ENCODE measurements at regions not wholly inside any gene's neighbourhood (a gene's known extent, or its start where the extent isn't known, plus 50 kb on each side); places are given as distances from the start of the nearest gene placed in this dataset.

DNA sequence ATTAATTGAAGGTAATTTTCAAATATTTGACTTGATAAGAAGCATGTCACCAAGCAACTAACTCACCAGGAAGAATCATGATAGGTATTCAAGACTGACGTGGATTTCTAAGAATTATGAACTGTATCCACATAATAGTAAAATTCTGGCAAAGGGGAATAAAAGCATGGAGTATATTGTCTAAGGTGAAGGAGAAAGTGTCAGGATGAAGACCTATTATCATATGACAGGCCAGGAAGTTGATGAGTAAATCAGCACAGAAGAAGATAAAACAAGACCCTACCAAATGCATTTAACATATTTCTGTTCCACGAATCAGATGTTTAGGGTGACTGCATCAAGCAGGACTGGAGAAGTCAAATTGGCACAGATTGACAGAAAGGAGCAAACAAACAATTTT is 362.7 kb upstream of the MMS22L start:
- no peak overlapping the region for H3K4me3 ChIP-seq (replicated peaks; ENCODE audit: low read depth, low read length)
- no peak for DNase-seq (ENCODE audit: low read depth)
- TF ChIP-seq, protein P1, sequence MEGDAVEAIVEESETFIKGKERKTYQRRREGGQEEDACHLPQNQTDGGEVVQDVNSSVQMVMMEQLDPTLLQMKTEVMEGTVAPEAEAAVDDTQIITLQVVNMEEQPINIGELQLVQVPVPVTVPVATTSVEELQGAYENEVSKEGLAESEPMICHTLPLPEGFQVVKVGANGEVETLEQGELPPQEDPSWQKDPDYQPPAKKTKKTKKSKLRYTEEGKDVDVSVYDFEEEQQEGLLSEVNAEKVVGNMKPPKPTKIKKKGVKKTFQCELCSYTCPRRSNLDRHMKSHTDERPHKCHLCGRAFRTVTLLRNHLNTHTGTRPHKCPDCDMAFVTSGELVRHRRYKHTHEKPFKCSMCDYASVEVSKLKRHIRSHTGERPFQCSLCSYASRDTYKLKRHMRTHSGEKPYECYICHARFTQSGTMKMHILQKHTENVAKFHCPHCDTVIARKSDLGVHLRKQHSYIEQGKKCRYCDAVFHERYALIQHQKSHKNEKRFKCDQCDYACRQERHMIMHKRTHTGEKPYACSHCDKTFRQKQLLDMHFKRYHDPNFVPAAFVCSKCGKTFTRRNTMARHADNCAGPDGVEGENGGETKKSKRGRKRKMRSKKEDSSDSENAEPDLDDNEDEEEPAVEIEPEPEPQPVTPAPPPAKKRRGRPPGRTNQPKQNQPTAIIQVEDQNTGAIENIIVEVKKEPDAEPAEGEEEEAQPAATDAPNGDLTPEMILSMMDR (IDR thresholded peaks at IDR 0.05; ENCODE audit: low read length, missing control alignments) = no peak

DNA sequence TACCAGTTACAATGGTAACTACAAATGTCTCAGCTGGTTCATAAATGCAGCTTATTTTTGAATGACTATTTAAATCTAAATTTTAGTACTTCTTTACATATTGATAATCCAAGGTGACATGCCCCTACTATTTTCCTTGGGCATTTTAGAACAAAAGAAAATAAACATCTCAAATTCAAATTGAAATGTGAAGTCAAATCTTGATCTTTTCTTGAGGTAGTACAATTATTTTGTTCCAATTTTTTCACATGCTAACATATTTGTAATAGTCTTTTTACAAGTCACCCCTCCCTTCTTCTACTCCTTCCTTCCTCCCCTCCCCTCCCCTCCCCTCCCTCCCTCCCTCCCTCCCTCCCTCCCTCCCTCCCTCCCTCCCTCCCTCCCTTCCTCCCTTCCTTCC is 370.1 kb upstream of the MMS22L start:
- no peak for DNase-seq (ENCODE audit: low read depth)
- TF ChIP-seq, protein P1 (IDR thresholded peaks at IDR 0.05; ENCODE audit: low read length, missing control alignments) = no peak
- H3K4me3 ChIP-seq (replicated peaks; ENCODE audit: low read depth, low read length) = no peak overlapping the region

DNA sequence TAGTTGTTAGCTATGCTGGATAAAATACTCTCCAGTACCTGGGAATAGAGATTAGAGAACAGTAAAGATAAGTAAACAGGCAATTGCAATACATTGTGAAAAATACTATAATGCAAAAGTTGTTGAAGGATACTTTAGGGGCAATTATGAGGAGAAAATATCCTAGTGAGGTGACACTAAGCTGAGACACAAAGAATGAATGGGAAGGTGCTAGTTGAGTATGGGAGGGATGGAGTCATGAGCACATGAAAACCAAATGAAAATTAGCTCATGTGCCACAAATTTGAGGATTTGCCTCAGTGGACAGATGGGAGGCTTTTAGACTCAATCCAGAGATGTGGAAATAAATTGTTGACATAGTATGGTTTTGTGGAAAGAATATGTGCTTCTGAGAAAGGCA is 370.5 kb upstream of the MMS22L start:
- no peak for DNase-seq (ENCODE audit: low read depth)
- H3K4me3 ChIP-seq (replicated peaks; ENCODE audit: low read depth, low read length) = no peak overlapping the region
- TF ChIP-seq, protein P1 (IDR thresholded peaks at IDR 0.05; ENCODE audit: low read length, missing control alignments) = no peak

DNA sequence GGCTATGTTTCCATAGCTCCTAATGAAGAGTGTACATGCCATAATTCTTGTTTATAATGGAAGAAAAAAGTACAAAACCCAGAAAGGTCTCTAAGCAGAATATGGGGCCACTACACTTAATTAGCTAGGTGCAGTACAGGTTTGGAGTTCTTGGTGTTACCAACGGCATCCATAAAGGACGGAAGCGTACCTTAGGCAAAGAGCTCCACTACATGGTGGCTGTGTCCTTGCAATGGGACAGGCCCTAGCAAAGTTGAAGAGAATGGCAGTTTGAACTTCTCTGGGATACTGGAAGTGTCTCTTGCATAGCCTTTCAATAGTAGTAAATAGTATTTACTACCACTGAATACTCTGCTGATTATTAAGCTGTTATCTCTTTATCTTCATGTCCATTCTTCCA is 371.7 kb upstream of the MMS22L start:
- DNase-seq (ENCODE audit: low read depth) = no peak
- TF ChIP-seq, protein P1 (IDR thresholded peaks at IDR 0.05; ENCODE audit: low read length, missing control alignments) = no peak

DNA sequence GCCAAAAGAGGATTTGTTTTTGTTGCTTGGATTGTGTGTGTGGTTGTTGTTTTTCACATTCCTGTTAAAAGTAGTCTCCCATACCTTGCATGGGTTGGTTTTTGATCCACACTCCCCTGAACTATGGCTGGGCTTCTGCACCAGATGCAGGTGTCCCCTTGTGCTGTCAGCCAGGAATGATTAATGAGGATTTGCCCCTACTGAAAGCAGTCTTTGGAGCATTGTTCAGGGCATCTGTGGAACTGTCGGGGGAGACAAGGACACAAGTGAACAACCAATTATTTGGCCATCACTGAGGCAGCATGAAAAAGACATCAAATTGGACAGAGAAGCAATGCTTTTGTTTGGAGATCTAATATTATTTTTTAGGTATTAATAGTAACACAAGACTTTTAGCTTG is 373.2 kb upstream of the MMS22L start:
- H3K4me3 ChIP-seq (replicated peaks; ENCODE audit: low read depth, low read length) = no peak overlapping the region
- TF ChIP-seq, protein P1 (IDR thresholded peaks at IDR 0.05; ENCODE audit: low read length, missing control alignments) = no peak
- DNase-seq (ENCODE audit: low read depth) = no peak

More for the DNA sequence above, 371.7 kb upstream of the MMS22L start:
- no peak overlapping the region for H3K4me3 ChIP-seq (replicated peaks; ENCODE audit: low read depth, low read length)

DNA sequence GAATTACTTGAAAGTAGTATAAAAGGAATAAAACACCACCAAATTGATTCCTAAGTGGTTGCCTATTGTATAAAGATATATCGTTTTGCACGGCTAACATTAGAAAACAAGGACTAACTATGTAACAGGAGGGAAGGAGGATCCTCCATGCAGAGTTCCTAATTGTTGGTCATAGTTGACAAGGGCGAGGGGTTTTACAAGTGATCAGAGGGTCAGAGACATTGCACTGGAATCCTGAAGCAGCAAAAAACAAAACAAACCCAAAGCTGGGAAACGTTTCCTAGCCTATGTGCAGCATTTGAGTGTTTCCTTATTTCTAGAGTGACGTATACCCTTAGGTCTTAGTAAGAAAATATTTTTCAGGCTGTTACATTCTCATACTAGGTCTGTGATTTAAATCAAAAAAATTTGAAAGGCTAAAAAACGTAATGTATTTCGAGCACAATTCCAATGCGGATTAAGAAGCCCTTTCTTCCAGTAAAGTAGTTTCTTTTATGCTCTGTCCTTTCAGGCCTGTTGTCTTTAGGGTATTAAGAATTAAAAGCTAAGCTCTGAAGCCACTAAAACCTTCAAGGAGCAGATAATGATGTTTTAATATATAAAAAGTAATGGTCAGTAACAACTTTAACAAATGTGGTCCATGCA is 373.8 kb upstream of the MMS22L start:
- DNase-seq (ENCODE audit: low read depth) = no peak
- no peak overlapping the region for H3K4me3 ChIP-seq (replicated peaks; ENCODE audit: low read depth, low read length)
- TF ChIP-seq, protein P1 (IDR thresholded peaks at IDR 0.05; ENCODE audit: low read length, missing control alignments) = no peak

DNA sequence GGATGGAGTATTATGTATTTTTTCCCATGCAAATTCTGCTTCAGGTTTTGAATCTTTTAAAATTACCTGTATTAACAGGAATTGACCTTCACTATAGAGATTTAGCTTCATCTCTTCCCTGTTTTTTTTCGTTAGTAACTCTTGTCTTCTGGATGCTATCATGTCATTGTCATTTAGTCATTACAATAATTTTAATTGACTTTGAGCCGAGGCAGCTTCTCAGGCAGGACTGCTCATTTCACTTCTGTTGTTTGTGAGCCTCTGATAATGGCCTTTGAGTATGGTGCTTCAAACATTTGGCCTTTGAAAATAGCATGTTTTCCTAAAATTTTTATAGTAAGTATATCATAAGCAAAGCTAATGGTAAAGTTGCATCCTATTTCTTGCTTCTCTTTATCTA is 375.1 kb upstream of the MMS22L start:
- no peak overlapping the region for H3K4me3 ChIP-seq (replicated peaks; ENCODE audit: low read depth, low read length)
- DNase-seq (ENCODE audit: low read depth) = no peak
- TF ChIP-seq, protein P1 (IDR thresholded peaks at IDR 0.05; ENCODE audit: low read length, missing control alignments) = no peak
